ENCODE measurements at regions not wholly inside any gene's neighbourhood (a gene's known extent, or its start where the extent isn't known, plus 50 kb on each side); places are given as distances from the start of the nearest gene placed in this dataset.

DNA sequence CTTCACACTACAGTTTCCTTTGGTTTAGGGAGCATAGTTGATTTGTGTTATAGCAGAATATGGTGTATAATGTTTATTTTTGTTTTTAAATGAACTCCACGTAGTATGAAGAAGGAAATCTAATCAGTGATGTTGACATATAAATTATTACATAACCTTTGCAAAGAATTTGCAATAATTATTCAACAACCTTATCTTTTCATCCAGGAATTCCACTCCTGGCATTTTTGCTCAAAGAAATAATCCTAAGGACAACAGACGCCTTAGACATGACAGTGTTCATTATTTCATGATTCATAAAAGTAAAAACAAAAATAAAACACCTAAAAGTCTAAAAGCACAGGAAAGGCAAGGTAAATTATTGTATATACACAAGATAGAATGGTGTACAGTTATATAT is 229.2 kb downstream of the EPM2A start:
- no peak for DNase-seq (ENCODE audit: low read depth)
- TF ChIP-seq, protein P1, sequence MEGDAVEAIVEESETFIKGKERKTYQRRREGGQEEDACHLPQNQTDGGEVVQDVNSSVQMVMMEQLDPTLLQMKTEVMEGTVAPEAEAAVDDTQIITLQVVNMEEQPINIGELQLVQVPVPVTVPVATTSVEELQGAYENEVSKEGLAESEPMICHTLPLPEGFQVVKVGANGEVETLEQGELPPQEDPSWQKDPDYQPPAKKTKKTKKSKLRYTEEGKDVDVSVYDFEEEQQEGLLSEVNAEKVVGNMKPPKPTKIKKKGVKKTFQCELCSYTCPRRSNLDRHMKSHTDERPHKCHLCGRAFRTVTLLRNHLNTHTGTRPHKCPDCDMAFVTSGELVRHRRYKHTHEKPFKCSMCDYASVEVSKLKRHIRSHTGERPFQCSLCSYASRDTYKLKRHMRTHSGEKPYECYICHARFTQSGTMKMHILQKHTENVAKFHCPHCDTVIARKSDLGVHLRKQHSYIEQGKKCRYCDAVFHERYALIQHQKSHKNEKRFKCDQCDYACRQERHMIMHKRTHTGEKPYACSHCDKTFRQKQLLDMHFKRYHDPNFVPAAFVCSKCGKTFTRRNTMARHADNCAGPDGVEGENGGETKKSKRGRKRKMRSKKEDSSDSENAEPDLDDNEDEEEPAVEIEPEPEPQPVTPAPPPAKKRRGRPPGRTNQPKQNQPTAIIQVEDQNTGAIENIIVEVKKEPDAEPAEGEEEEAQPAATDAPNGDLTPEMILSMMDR (IDR thresholded peaks at IDR 0.05; ENCODE audit: insufficient read depth, low read depth, low read length) = no peak
- no peak overlapping the region for H3K4me3 ChIP-seq (ENCODE audit: low read depth, low read length)

DNA sequence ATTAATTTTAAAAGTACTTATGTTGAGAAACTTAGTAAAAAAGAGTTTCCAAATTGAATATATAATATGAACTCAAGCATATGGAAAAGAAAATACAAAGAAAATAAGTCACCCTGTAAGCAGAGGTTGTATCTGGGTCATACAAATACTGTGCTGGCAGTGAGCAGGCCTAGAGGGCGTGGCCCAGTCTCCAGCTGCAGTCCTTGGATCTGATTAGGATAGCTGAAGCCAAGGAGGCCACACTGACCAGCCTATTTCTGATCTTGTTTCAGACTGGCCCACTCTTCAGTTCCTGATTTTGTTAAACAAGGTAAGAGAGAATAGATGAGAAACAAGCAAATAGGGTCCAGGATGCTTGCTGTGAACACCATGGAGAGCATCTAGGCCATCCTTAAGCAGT is 228.8 kb downstream of the EPM2A start:
- H3K4me3 ChIP-seq (ENCODE audit: low read depth, low read length) = no peak overlapping the region
- TF ChIP-seq, protein P1 (IDR thresholded peaks at IDR 0.05; ENCODE audit: insufficient read depth, low read depth, low read length) = no peak
- no peak for DNase-seq (ENCODE audit: low read depth)

DNA sequence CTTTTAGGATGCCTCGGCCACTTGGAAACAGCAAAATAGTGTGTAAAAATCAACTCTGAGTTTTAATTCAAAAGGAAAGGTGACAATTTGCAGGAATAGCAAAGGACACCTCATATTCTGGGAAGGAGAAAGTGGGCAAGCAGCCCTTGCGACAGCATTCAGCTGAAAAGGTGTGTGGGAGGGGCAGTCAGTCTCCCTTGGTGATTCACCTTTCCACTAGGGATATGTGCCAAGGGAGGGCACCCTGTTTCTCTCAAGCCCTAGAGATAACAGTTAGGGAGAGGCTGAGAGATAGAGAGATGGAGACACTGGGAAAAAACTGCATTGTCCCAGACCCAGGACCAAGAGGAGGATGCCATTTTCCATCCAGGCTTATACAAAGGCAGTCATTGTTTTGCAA is 228.1 kb downstream of the EPM2A start:
- no peak for DNase-seq (ENCODE audit: low read depth)
- H3K4me3 ChIP-seq (ENCODE audit: low read depth, low read length) = no peak overlapping the region
- TF ChIP-seq, protein P1 (IDR thresholded peaks at IDR 0.05; ENCODE audit: insufficient read depth, low read depth, low read length) = no peak

DNA sequence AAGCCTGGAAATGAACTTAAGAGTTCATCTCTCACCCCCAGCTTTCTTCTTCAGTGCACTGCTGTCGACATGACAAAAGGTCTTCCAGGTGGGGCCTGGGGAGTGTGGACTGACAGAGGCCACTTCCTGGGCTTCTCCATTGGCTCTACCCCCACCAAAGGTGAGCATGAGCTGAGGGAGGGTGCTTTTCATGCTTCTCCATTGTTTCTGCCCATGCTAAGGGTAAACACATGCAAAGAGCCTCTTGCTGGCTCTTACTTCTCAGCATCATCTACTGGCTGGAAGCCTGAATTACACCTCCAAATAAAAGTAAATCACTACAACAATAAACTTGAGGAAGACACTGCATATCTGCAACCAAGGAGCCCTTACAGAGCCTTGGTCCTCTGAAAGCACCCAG is 227.2 kb downstream of the EPM2A start:
- H3K4me3 ChIP-seq (ENCODE audit: low read depth, low read length) = no peak overlapping the region
- TF ChIP-seq, protein P1 (IDR thresholded peaks at IDR 0.05; ENCODE audit: insufficient read depth, low read depth, low read length) = peak; percentile 20
- no peak for DNase-seq (ENCODE audit: low read depth)

DNA sequence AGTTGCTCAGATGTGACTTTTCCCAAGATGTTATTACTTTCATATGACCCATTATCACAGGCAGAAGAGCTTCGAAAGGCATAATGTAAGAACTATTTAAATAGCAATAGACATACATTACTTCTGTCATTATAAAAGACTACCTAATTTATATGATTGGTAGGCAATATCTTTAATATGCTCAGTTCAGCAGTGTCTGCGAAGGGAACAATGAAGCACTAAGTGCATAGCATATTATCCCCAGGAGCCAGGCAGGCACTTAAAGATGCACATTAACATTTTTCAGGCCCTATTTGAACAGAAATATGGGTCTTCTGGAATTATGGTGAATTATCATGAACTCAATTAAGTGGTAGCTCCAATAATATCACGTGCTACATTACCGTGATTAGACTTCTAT is 217.8 kb downstream of the EPM2A start:
- TF ChIP-seq, protein P1 (IDR thresholded peaks at IDR 0.05; ENCODE audit: insufficient read depth, low read depth, low read length) = no peak
- no peak overlapping the region for H3K4me3 ChIP-seq (ENCODE audit: low read depth, low read length)
- no peak for DNase-seq (ENCODE audit: low read depth)

DNA sequence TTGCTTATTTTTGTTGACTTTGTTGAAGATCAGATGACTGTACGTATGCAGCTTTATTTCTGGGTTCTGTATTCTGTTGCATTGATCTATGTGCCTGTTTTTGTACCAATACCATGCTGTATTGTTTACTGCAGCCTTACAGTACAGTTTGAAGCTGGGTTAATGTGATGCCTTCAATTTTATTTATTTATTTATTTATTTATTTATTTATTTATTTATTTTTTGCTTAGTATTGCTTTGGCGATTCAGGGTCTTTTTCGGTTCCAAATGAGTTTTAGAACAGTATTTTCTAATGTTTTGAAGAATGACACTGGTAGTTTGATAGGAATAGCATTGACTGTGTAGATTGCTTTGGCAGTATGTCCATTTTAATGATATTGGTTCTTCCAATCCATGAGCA is 210.3 kb downstream of the EPM2A start:
- no peak for DNase-seq (ENCODE audit: low read depth)
- TF ChIP-seq, protein P1 (IDR thresholded peaks at IDR 0.05; ENCODE audit: insufficient read depth, low read depth, low read length) = no peak
- no peak overlapping the region for H3K4me3 ChIP-seq (ENCODE audit: low read depth, low read length)

DNA sequence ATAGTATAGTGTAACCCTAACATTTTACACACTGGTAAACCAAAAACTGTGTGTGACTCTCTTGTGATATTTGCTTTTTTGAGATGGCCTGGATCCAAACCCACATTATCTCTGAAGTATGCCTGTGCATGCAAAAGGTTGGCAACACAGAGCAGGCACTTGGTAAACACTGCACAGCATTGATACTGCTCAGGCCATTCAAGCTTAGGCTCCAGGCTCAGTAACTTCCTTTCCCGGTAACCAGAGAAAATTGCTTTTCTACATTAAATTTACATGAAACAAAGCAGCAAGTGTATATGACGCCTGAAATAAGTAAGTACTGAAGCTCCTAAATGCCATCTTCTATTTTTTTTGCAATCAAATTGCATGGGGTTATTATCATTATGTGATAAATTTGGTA is 205.7 kb downstream of the EPM2A start:
- TF ChIP-seq, protein P1 (IDR thresholded peaks at IDR 0.05; ENCODE audit: insufficient read depth, low read depth, low read length) = no peak
- H3K4me3 ChIP-seq (ENCODE audit: low read depth, low read length) = no peak overlapping the region
- DNase-seq (ENCODE audit: low read depth) = no peak

Measured in fibroblast of villous mesenchyme (primary cell).